ENCODE measurements at regions not wholly inside any gene's neighbourhood (a gene's known extent, or its start where the extent isn't known, plus 50 kb on each side); places are given as distances from the start of the nearest gene placed in this dataset.

DNA sequence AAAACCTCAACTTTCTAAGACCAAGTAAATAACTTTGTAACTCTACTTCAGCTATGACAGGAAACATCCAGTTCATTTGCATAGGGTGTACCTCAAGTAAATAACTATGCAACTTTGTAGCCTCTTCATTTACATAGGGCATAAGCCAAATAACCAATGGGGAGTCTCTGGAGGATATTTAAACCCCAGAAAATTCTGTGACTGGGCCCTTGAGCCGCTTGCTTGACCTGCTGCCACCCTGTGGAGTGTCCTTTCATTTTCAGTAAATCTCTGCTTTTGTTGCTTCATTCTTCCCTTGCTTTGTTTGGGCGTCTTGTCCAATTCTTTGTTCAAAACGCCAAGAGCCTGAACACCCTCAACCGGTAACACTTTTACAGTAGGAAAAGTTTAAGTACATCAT is 1112.7 kb upstream of the NRXN1 start:
- ChIA-PET POLR2A (ENCODE audit: low non-redundant PET) (no interaction called here), CTCF (no interaction called here)
- DNase-seq (ENCODE audit: low spot score) = no peak
- TF ChIP-seq, protein P1, sequence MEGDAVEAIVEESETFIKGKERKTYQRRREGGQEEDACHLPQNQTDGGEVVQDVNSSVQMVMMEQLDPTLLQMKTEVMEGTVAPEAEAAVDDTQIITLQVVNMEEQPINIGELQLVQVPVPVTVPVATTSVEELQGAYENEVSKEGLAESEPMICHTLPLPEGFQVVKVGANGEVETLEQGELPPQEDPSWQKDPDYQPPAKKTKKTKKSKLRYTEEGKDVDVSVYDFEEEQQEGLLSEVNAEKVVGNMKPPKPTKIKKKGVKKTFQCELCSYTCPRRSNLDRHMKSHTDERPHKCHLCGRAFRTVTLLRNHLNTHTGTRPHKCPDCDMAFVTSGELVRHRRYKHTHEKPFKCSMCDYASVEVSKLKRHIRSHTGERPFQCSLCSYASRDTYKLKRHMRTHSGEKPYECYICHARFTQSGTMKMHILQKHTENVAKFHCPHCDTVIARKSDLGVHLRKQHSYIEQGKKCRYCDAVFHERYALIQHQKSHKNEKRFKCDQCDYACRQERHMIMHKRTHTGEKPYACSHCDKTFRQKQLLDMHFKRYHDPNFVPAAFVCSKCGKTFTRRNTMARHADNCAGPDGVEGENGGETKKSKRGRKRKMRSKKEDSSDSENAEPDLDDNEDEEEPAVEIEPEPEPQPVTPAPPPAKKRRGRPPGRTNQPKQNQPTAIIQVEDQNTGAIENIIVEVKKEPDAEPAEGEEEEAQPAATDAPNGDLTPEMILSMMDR (conservative IDR thresholded peaks at IDR 0.05; ENCODE audit: low read depth) = no peak
- H3K27ac ChIP-seq = no peak overlapping the region

DNA sequence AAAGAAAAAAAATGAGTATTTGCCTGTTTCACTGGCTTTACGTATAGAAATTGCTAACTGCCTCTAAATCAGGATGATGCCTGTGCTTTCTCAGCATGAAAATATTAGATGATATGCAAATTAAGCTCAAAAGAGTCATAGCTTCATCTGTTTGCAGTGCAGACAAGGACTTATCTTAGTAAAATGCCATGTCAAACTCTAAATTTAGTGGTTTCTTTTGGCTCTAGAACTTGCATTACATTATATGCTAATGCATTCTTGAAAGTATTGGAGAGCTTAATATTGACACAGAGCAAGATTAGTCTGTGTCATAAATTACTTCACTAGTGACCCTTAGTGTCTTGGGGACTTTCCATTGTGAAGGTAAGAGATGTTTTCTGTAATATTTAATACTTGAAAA is 1109.1 kb upstream of the NRXN1 start:
- TF ChIP-seq, protein P1 (conservative IDR thresholded peaks at IDR 0.05; ENCODE audit: low read depth) = no peak
- DNase-seq (ENCODE audit: low spot score) = no peak
- H3K27ac ChIP-seq = no peak overlapping the region
- CTCF ChIA-PET = no interaction called here
- POLR2A ChIA-PET (ENCODE audit: low non-redundant PET) = no interaction called here

DNA sequence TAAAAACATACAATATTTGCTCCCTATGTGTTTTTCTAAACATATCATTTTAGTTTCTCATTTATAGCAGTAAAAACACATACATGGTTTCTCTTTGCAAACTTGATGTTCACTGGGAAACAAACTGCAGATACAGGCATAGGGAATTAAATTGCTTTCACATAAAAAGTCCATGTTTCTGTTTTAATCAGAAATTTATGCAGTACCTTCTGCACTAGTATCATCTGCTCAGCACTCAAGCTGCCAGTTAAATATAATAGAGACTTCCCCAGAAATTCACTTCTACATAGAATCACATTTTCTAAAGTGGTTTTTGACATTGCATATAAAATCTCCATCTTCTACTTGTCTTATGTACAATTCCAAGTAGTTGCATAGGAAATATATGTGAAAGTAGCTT is 1107.3 kb upstream of the NRXN1 start:
- H3K27ac ChIP-seq = no peak overlapping the region
- POLR2A ChIA-PET (ENCODE audit: low non-redundant PET) = no interaction called here
- CTCF ChIA-PET = no interaction called here
- TF ChIP-seq, protein P1 (conservative IDR thresholded peaks at IDR 0.05; ENCODE audit: low read depth) = no peak
- no peak for DNase-seq (ENCODE audit: low spot score)

DNA sequence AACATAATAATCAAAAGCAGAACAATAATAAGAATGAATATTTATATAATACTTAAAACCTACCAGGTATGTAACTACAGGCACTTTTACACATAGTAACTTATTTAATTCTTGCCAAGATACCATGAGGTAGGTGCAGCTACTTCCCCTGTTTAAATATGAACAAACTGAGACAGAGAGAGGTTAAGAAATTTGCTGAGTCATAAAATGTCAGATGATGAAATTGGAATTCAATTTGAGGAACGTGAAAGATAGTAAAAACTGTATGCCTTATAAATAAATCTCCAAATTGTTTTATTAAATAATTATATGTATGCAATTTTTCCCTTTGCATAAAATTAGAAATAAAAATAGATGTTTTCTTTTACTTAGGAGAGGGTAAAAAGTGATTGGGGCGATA is 1103.3 kb upstream of the NRXN1 start:
- no peak overlapping the region for H3K27ac ChIP-seq
- ChIA-PET CTCF (no interaction called here), POLR2A (ENCODE audit: low non-redundant PET) (no interaction called here)
- no peak for DNase-seq (ENCODE audit: low spot score)
- TF ChIP-seq, protein P1 (conservative IDR thresholded peaks at IDR 0.05; ENCODE audit: low read depth) = no peak

DNA sequence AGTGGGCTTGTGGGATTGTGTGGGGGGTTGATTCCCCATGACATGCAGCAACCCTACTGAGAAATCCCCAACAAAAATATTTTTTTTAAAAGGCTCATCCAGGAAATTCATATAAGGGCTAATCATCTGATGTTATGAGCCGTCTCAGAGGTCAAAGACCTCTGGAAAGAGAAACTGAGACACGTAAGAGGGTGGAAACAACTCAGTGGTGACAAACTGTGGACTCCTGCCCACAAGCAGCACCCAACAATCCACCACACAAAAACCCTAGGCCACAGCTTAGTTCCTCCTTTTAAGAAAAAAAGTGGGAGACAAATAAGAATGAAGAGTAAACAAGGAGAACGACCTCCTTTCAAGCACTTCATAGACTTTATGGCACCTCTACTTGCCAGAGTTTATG is 1096.1 kb upstream of the NRXN1 start:
- no peak overlapping the region for H3K27ac ChIP-seq
- TF ChIP-seq, protein P1 (conservative IDR thresholded peaks at IDR 0.05; ENCODE audit: low read depth) = no peak
- CTCF ChIA-PET = interaction anchor here (0.6 kb wide), 1 partner anchor 1647 kb away, joined by 3 read pairs; no protein-coding TSS in a partner anchor
- no peak for DNase-seq (ENCODE audit: low spot score)
- POLR2A ChIA-PET (ENCODE audit: low non-redundant PET) = no interaction called here

DNA sequence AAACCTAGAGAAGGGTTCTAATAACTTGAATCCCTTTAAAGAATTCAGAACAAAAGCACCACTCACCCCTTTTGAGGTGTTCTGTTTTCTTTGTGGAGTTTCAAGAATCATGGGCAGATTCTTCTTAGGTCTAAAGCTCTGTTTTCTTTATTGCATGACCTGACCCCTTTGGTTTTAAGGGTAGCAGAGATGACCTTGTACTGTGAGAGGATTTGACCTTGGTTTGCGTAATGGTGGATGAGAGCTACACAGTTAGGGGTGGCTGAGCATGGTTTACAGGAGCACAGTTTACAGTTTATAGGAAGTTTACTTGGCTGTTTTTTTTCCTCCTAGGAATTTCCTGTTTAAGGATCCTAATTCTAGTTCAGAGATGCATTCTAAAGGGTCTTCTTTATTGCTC is 1095.6 kb upstream of the NRXN1 start:
- H3K27ac ChIP-seq = no peak overlapping the region
- ChIA-PET POLR2A (ENCODE audit: low non-redundant PET) (interaction anchor here (0.7 kb wide), 1 partner anchor 538 kb away, joined by 3 read pairs; no protein-coding TSS in a partner anchor), CTCF (interaction anchor here (0.6 to 0.8 kb wide), 2 partner anchors 15 to 1646 kb away, joined by 3 read pairs; no protein-coding TSS in a partner anchor)
- TF ChIP-seq, protein P1 (conservative IDR thresholded peaks at IDR 0.05; ENCODE audit: low read depth) = no peak
- DNase-seq (ENCODE audit: low spot score) = no peak

DNA sequence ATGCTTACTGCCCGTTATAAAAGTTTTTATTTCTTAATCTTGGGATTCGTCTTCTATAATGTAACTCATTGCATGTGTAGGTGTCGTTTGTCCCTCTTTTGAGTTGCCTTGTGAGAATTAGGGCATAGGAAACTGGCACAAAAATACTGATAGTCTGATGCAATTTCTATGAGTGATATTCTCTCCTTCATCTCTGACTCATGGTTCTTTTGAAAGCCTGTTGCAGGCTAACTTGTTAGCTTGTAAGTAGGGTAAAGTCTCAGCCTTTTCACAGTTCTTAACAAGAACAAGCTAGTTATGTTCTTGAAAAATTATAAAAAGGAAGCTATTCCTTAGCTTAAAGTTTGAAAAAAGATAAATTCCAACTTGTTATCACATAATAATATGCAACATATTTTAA is 1085.4 kb upstream of the NRXN1 start:
- DNase-seq (ENCODE audit: low spot score) = peak; percentile 2
- POLR2A ChIA-PET (ENCODE audit: low non-redundant PET) = no interaction called here
- H3K27ac ChIP-seq = no peak overlapping the region
- TF ChIP-seq, protein P1 (conservative IDR thresholded peaks at IDR 0.05; ENCODE audit: low read depth) = no peak
- CTCF ChIA-PET = no interaction called here
